HEK293T (cell line): ENCODE measurements at regions not wholly inside any gene's neighbourhood (a gene's known extent, or its start where the extent isn't known, plus 50 kb on each side); places are given as distances from the start of the nearest gene placed in this dataset.

ENCODE experiments used
- CTCF ChIA-PET: fragments of 350-600 bp; formaldehyde crosslinking; extraction: SDS; loops from one replicate; lab custom pipeline; 2021; ENCODE audit warnings: antibody characterized with exemption, inconsistent platforms; lab: Yijun Ruan, JAX
- POLR2A ChIA-PET: fragments of 350-600 bp; formaldehyde crosslinking; extraction: SDS; loops from one replicate; lab custom pipeline; 2020; ENCODE audit warnings: antibody characterized with exemption, inconsistent platforms; lab: Yijun Ruan, JAX
- DNase-seq: peaks from one replicate; pipeline ENCODE4 v3.0.0; 2012; ENCODE audit warnings: mixed read lengths; ENCODE audit errors: extremely low spot score
- ARNT ChIP-seq: fragments of 450-650 bp; IDR thresholded peaks from 2 replicates; pipeline ENCODE4 v1.6.1; 2017; ENCODE audit warnings: mild to moderate bottlenecking
- BHLHE40 ChIP-seq: fragments of 450-650 bp; IDR thresholded peaks from 2 replicates; pipeline ENCODE4 v1.6.1; 2016; ENCODE audit warnings: mild to moderate bottlenecking, moderate library complexity, borderline replicate concordance
- CTBP1 ChIP-seq: fragments of 450-650 bp; IDR thresholded peaks from 2 replicates; pipeline ENCODE4 v1.6.1; 2016; ENCODE audit warnings: borderline replicate concordance
- ELF4 ChIP-seq: fragments of 450-650 bp; IDR thresholded peaks from 2 replicates; pipeline ENCODE4 v1.6.1; 2017; ENCODE audit warnings: antibody characterized with exemption
- FOXA1 ChIP-seq: fragments of 450-650 bp; IDR thresholded peaks from 2 replicates; pipeline ENCODE4 v1.6.1; 2016; ENCODE audit warnings: mild to moderate bottlenecking
- FOXK2 ChIP-seq: fragments of 450-650 bp; IDR thresholded peaks from 2 replicates; pipeline ENCODE4 v1.6.1; 2016; ENCODE audit warnings: mild to moderate bottlenecking
- FOXM1 ChIP-seq: fragments of 450-650 bp; IDR thresholded peaks from 2 replicates; pipeline ENCODE4 v1.6.1; 2017; ENCODE audit warnings: mild to moderate bottlenecking, borderline replicate concordance
- HDGF ChIP-seq: fragments of 450-650 bp; IDR thresholded peaks from 2 replicates; pipeline ENCODE4 v1.6.1; 2017; ENCODE audit warnings: antibody characterized with exemption, borderline replicate concordance
- L3MBTL2 ChIP-seq: fragments of 450-650 bp; conservative IDR thresholded peaks from 2 replicates; pipeline ENCODE4 v1.6.1; 2016; ENCODE audit warnings: mild to moderate bottlenecking
- LEF1 ChIP-seq: fragments of 450-650 bp; IDR thresholded peaks from 2 replicates; pipeline ENCODE4 v1.6.1; 2017; ENCODE audit warnings: mild to moderate bottlenecking, borderline replicate concordance
- NFRKB ChIP-seq: fragments of 450-650 bp; IDR thresholded peaks from 2 replicates; pipeline ENCODE4 v1.6.1; 2016; ENCODE audit warnings: mild to moderate bottlenecking, moderate library complexity
- PKNOX1 ChIP-seq: fragments of 450-650 bp; IDR thresholded peaks from 2 replicates; pipeline ENCODE4 v1.6.1; 2016
- SP1 ChIP-seq: fragments of 450-650 bp; IDR thresholded peaks from 2 replicates; pipeline ENCODE4 v1.6.1; 2017
- SUZ12 ChIP-seq: fragments of 450-650 bp; IDR thresholded peaks from 2 replicates; pipeline ENCODE4 v1.6.1; 2016; ENCODE audit warnings: mild to moderate bottlenecking
- TARDBP ChIP-seq: fragments of 450-650 bp; IDR thresholded peaks from 2 replicates; pipeline ENCODE4 v1.6.1; 2016
- ZNF384 ChIP-seq: fragments of 450-650 bp; IDR thresholded peaks from 2 replicates; pipeline ENCODE4 v1.6.1; 2016

- ChIA-PET POLR2A (no interaction called here), CTCF (no interaction called here)
- DNase-seq = no peak
- TF ChIP-seq BHLHE40 (no peak), HDGF (no peak), FOXA1 (no peak), FOXK2 (no peak), CTBP1 (no peak), NFRKB (no peak), PKNOX1 (no peak), ELF4 (no peak), LEF1 (no peak), ARNT (no peak), FOXM1 (no peak), TARDBP (no peak), SP1 (no peak)
Measured at GRCh38 chr2:239833269-239834109, 191.7 kb downstream of the NDUFA10 start.

DNA sequence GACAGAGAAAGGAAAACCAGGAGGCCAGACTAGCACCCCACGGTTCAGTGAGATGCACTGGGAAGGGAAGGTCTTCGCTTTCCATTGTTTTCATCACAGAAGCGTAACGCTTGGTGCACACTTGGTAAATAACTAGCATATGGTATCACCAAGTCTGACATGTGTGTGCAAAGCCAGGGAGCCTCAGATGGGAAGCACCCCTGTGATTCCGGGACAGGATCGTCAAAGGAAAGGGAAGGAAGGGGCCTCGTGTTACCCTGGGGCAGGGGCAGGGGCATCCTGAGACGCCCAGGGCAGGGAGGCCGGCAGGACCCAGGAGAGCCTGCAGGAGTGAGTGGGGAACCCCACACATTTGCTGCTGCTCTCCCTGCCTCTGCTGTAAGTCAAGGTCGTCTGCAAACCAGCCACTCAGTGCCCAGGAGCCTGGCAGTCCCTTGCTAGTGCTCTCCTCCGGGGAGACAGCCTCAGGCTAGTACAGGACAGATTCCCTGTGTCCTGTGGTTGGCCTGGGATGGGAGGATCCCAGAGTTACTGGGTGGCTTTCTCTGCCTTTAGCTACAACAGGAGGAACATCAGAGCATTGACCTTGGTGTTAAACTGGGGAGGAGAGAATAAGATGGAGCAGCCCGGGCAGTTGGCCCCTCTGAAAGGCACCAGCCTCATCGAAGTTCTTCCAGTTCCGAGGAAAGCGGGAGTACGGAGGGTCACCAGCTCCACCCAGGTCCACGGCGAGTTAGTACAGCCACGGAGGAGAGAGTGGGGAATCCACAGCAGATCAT lies 192.5 kb downstream of the NDUFA10 start:
- TF ChIP-seq HDGF (no peak), ELF4 (no peak), ZNF384 (no peak), TARDBP (no peak), FOXM1 (no peak), BHLHE40 (no peak), CTBP1 (no peak), PKNOX1 (no peak), ARNT (no peak), SUZ12 (no peak), FOXA1 (no peak), SP1 (no peak), LEF1 (no peak), NFRKB (no peak), L3MBTL2 (no peak), FOXK2 (no peak)
- CTCF ChIA-PET = no interaction called here
- no peak for DNase-seq
- POLR2A ChIA-PET = no interaction called here

- ChIA-PET POLR2A (no interaction called here), CTCF (no interaction called here)
- no peak for TF ChIP-seq CTBP1
- TF ChIP-seq FOXM1 = no peak
- TF ChIP-seq SUZ12 = no peak
- no peak for TF ChIP-seq TARDBP
- no peak for TF ChIP-seq PKNOX1
- no peak for TF ChIP-seq BHLHE40
- TF ChIP-seq ARNT = no peak
- TF ChIP-seq ELF4 = no peak
- TF ChIP-seq FOXA1 = no peak
- no peak for TF ChIP-seq ZNF384
- TF ChIP-seq FOXK2 = no peak
- no peak for TF ChIP-seq LEF1
- TF ChIP-seq L3MBTL2 = no peak
- no peak for DNase-seq
Measured at GRCh38 chr2:239831861-239832489, 193.2 kb downstream of the NDUFA10 start.

GRCh38 chr2:239831001-239831731 lies 194.0 kb downstream of the NDUFA10 start:
- ChIA-PET CTCF (no interaction called here), POLR2A (no interaction called here)
- no peak for DNase-seq
- TF ChIP-seq SP1 (no peak), PKNOX1 (no peak), FOXM1 (no peak), HDGF (no peak), ARNT (no peak), ZNF384 (no peak), FOXA1 (no peak), FOXK2 (no peak), TARDBP (no peak), SUZ12 (no peak), BHLHE40 (no peak), NFRKB (no peak), CTBP1 (no peak)
